A673 (cell line): ENCODE measurements at regions not wholly inside any gene's neighbourhood (a gene's known extent, or its start where the extent isn't known, plus 50 kb on each side); places are given as distances from the start of the nearest gene placed in this dataset.

ENCODE experiments used
- EZH2 ChIP-seq: fragments of 200-600 bp; sonication (generic); IDR thresholded peaks from 2 replicates; pipeline ENCODE4 v1.6.1; 2017; ENCODE audit warnings: borderline replicate concordance, low read depth, mild to moderate bottlenecking, mixed read lengths, antibody characterized with exemption, low read length; ENCODE audit not compliant: poor library complexity, severe bottlenecking
- TF ChIP-seq, protein P1 (sequence below): fragments of 300-800, 200-600 bp; sonication (generic); conservative IDR thresholded peaks from 2 replicates; pipeline ENCODE4 v1.5.1; 2017; ENCODE audit warnings: low read depth, mild to moderate bottlenecking, antibody characterized with exemption, low read length, moderate library complexity, mixed read lengths

DNA sequence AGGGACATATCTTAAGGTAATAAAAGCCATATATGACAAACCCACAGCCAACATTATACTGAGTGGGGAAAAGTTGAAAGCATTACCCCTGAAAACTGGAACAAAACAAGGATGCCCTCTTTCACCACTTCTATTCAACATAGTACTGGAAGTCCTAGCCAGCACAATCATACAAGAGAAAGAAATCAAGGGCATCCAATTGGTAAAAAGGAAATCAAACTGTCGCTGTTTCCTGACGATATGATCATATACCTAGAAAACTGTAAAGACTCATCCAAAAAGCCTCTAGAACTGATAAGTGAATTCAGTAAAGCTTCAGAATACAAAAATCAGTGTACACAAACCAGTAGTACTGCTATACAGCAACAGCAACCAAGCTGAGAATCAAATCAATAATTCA, 53.8 kb upstream of the PSME4 start:
- TF ChIP-seq, protein P1, sequence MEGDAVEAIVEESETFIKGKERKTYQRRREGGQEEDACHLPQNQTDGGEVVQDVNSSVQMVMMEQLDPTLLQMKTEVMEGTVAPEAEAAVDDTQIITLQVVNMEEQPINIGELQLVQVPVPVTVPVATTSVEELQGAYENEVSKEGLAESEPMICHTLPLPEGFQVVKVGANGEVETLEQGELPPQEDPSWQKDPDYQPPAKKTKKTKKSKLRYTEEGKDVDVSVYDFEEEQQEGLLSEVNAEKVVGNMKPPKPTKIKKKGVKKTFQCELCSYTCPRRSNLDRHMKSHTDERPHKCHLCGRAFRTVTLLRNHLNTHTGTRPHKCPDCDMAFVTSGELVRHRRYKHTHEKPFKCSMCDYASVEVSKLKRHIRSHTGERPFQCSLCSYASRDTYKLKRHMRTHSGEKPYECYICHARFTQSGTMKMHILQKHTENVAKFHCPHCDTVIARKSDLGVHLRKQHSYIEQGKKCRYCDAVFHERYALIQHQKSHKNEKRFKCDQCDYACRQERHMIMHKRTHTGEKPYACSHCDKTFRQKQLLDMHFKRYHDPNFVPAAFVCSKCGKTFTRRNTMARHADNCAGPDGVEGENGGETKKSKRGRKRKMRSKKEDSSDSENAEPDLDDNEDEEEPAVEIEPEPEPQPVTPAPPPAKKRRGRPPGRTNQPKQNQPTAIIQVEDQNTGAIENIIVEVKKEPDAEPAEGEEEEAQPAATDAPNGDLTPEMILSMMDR, result no peak
- TF ChIP-seq EZH2, result no peak
